SK-N-MC (cell line): ENCODE measurements at regions not wholly inside any gene's neighbourhood (a gene's known extent, or its start where the extent isn't known, plus 50 kb on each side); places are given as distances from the start of the nearest gene placed in this dataset.
"Not testable (repeated sequence)": the region's sequence is repeated elsewhere in the genome, so short reads cannot be mapped to it uniquely, and the experiment has no call there.

Experiments used
- DNase-seq: peaks from one replicate; pipeline ENCODE4 v3.0.0-alpha.2; 2011; ENCODE audit warnings: low read depth, low spot score
- H3K27ac ChIP-seq: fragments of 200-600 bp; sonication (generic); 2 replicates; pipeline ENCODE4 v1.5.1; 2016; ENCODE audit warnings: mixed run types
- H3K36me3 ChIP-seq: fragments of 200-600 bp; sonication (generic); 2 replicates; pipeline ENCODE4 v1.6.1; 2017; ENCODE audit warnings: antibody characterized with exemption, low read length, mixed read lengths; ENCODE audit not compliant: insufficient read depth
- H3K4me3 ChIP-seq: fragments of 200-600 bp; sonication (generic); 2 replicates; pipeline ENCODE4 v1.5.1; 2016
- H3K9ac ChIP-seq: fragments of 200-600 bp; sonication (generic); 2 replicates; pipeline ENCODE4 v1.8.0; 2017; ENCODE audit warnings: mixed run types, mixed read lengths; ENCODE audit not compliant: insufficient read length
- H3K9me3 ChIP-seq: fragments of 200-600 bp; sonication (generic); 2 replicates; pipeline ENCODE4 v1.6.1; 2017; ENCODE audit warnings: low read depth, mild to moderate bottlenecking, antibody characterized with exemption, low read length, moderate library complexity, mixed read lengths
- EZH2 ChIP-seq: fragments of 200-600 bp; sonication (generic); IDR thresholded peaks from one replicate; pipeline ENCODE4 v1.6.1; 2017; ENCODE audit warnings: antibody characterized with exemption
- FOXP2 ChIP-seq: optimal IDR thresholded peaks from 2 replicates; pipeline ENCODE3; 2011; ENCODE audit warnings: mild to moderate bottlenecking, moderate library complexity; ENCODE audit not compliant: insufficient read depth; ENCODE audit errors: extremely low read length, control extremely low read depth
- POLR2AphosphoS5 ChIP-seq: IDR thresholded peaks from 2 replicates; pipeline ENCODE4 v1.6.1; 2012; ENCODE audit warnings: mild to moderate bottlenecking, low read depth, low read length, borderline replicate concordance

- no peak for DNase-seq
- no peak overlapping the region for H3K4me3 ChIP-seq
- H3K27ac ChIP-seq, result no peak overlapping the region
- H3K36me3 ChIP-seq, result no peaks in the 10 kb centered on the region
- TF ChIP-seq EZH2 (no peak), POLR2AphosphoS5 (no peak), FOXP2 (no peak)
- no peak overlapping the region for H3K9ac ChIP-seq
- no peaks in the 10 kb centered on the region for H3K9me3 ChIP-seq
Observed at GRCh38 chr4:115201042-115201330, 87.6 kb upstream of the NDST4 start.

- H3K9ac ChIP-seq, H3K9me3 ChIP-seq, H3K27ac ChIP-seq, H3K36me3 ChIP-seq, H3K4me3 ChIP-seq, DNase-seq: not testable (repeated sequence)
Observed at GRCh38 chr4:115200201-115201041, 87.0 kb upstream of the NDST4 start.

- H3K27ac ChIP-seq, DNase-seq, H3K9ac ChIP-seq, H3K9me3 ChIP-seq, H3K4me3 ChIP-seq, H3K36me3 ChIP-seq: not testable (repeated sequence)
Observed at GRCh38 chr4:115194612-115195011, 81.2 kb upstream of the NDST4 start.

DNA sequence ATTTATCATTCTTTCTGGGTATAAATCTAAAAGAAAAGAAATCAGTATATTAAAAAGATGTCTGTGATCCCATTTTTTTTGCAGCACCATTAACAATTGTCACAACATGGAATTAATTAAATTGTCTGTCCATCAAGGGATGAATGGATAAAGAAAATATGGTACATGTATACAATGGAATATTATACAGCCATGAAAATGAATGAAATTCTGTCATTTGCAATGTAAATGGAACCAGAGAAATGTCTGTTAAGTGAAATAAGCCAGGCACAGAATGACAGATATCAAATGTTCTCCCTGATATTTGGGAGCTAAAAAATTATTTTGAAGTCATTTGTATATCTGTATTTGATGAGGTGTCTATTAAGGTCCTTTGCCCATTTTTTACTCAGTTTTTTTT, 77.1 kb upstream of the NDST4 start:
- no peak for DNase-seq
- Histone ChIP-seq H3K9ac (no peak overlapping the region), H3K36me3 (no peaks in the 10 kb centered on the region), H3K27ac (no peak overlapping the region), H3K9me3 (peaks cover 2% of the 10 kb centered on the region; the same call in 1 of the 2 replicates), H3K4me3 (no peak overlapping the region)
- TF ChIP-seq EZH2 (no peak), FOXP2 (no peak)

DNA sequence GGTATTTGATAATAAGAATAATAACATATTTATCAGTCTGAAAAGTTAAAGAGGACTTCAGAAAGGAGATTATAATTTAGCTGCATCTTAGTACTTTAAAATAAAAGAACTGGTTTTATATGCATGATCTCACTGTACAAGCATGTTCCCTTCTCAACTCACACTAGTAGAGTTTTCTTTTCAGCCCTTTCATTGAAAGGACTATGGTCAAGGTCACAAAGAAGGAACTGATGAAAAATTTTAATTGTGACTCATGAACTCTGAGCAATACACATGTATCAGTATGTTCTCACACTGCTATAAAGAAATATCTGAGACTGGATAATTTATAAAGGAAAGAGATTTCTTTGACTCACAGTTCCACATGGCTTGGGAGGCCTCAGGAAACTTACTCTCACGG, 73.7 kb upstream of the NDST4 start:
- Histone ChIP-seq H3K36me3 (no peaks in the 10 kb centered on the region), H3K9ac (no peak overlapping the region), H3K27ac (no peak overlapping the region), H3K4me3 (no peak overlapping the region), H3K9me3 (peaks cover 2% of the 10 kb centered on the region; the same call in 1 of the 2 replicates)
- DNase-seq, result no peak
- TF ChIP-seq EZH2 (no peak), POLR2AphosphoS5 (no peak), FOXP2 (no peak)

GRCh38 chr4:115179438-115180062, 66.1 kb upstream of the NDST4 start:
- DNase-seq, H3K9ac ChIP-seq, H3K36me3 ChIP-seq, H3K27ac ChIP-seq, H3K4me3 ChIP-seq, H3K9me3 ChIP-seq: not testable (repeated sequence)

GRCh38 chr4:115178687-115179086, 65.3 kb upstream of the NDST4 start:
- not testable (repeated sequence) for DNase-seq, H3K9me3 ChIP-seq, H3K4me3 ChIP-seq, H3K9ac ChIP-seq, H3K36me3 ChIP-seq, H3K27ac ChIP-seq

- no peak for TF ChIP-seq FOXP2
- no peak for TF ChIP-seq POLR2AphosphoS5
- no peak for TF ChIP-seq EZH2
- DNase-seq, result no peak
- Histone ChIP-seq H3K9ac (no peak overlapping the region), H3K36me3 (no peaks in the 10 kb centered on the region), H3K4me3 (no peak overlapping the region), H3K27ac (no peak overlapping the region), H3K9me3 (no peaks in the 10 kb centered on the region)
Observed at GRCh38 chr4:115171220-115171619, 57.8 kb upstream of the NDST4 start.

- Histone ChIP-seq H3K36me3 (no peaks in the 10 kb centered on the region), H3K4me3 (peak overlapping the region; percentile 47), H3K9me3 (no peaks in the 10 kb centered on the region), H3K9ac (no peak overlapping the region), H3K27ac (peak overlapping the region; percentile 86)
- peak; percentile 78 for DNase-seq
- no peak for TF ChIP-seq FOXP2
- peak; percentile 54; the same call in 1 of the 2 replicates for TF ChIP-seq POLR2AphosphoS5
Observed at GRCh38 chr4:115165503-115165902, 52.1 kb upstream of the NDST4 start.
